GM19455 (cell line): ENCODE measurements at regions not wholly inside any gene's neighbourhood (a gene's known extent, or its start where the extent isn't known, plus 50 kb on each side); places are given as distances from the start of the nearest gene placed in this dataset.

ENCODE experiments used
- ATAC-seq: cut with Tn5 transposase; IDR thresholded peaks from one replicate; pipeline ENCODE4 v1.9.1; 2021; ENCODE audit not compliant: unreplicated experiment

DNA sequence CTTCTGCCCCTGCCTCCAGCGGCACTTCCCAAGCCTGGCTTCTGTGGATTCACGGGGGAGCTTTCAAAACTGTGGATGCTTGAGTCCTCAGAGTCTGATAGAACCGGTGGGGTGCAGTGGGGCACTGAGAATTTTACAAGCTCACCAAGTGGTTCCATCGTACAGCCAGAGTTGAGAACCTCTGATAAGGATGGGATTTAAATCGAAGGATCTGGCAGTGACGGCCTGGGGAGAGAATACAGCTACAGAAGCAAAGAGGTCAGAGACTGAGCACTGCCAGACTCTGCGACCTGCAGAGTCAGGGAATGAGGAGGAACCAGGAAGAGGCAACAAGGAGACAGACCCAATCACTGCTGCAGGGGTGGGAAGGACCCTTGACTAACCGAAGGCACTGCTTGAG is 124.6 kb upstream of the BOD1 start:
- ATAC-seq = no peak

DNA sequence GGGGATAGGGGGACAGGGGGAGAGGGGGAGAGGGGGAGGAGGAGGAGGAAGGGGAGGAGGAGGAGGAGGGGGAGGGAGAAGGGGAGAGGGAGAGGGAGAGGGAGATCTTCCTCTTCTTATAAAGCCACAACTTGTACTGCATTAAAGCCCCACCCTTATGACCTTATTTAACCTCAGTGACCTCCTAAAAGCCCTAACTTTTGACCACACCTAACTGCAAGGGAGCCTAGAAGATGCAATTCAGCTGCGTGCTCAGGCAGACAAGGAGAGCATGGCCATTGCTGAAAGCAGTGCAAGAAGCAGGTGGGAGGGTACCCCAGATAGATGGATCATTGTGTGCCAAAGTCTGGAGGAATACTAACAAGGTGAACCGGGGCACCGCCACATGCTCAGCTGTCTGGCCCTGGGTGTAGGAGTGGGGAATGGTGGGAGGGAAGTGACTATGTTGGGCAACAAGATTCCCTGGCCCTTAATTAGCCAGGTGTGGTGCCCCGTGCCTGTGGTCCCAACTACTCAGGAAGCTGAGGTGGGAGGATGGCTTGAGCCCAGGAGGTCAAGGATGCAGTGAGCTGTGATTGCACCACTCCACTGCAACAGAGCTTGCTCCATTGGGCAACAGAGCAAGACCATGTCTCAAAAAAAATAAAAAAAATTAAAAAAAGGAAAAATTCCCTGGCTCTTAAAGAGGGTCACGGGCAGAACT is 125.4 kb upstream of the BOD1 start:
- no peak for ATAC-seq

DNA sequence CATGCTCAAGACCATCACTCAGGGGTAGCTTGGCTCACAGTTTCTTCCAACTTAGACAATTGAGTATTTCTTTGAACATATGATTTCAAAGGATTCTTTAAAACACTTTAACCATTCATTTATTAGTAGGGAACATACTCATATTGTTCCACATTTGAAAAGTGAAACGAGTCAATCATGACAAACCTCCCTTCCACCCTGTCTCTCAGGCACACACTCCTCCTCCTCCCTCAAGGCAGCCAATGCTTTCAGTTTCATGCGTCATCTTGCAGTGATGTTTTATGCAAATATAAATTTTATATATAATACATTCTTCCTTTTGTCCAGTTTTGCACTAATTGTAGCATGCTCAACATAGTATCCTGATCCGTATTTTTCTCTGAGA is 126.0 kb upstream of the BOD1 start:
- ATAC-seq = peak; percentile 70

DNA sequence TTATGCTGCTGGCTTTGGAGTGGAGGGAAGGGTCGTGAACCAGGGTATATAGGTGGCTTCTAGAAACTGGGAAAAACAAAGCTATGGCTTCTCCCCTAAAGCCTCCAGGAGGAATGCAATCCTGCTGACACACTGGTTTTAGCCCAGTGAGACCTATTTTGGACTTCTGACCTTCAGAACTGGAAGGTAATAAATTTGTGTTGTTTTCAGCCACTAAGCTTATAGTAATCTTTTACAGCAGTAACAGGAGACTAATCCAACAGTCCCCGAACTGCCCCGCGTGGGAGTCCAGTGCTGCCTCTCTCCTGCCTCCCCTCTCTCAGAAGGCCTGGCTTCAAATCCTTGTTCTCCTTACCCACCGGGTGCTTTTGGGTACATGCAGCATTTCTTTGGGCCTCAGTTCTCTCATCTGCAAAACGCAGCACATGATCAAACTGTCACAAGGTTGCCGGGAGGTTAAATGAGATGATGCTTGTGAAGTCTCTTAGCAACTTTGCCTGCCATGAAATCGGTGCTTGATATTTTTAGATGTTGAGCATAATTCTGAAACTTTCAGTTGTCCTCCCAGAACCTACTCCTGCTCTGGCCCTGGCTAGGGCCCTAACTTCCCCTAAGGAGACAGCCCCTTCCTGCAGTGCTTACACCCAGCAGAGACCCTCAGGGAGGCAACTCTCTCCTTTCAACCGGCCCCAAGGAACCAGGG is 127.3 kb upstream of the BOD1 start:
- no peak for ATAC-seq

DNA sequence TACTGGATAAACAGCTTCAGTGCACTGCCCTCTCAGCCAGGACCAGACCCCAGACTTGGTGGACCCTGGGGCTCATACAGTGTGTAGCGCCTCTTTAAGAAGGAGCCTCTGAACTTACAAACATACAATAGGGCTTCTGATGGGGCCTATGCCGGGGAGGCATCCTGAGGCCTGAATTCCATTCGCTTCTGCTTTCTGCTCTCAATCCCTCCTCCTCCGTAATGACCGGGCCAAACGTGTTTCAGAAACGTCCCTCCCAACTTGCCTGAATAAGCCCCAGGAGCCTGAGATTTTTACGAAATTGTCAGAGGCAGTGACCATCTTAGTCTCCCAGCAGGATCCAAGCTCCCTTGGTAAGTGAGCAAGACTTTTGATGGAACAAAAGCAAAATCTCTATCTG is 128.1 kb upstream of the BOD1 start:
- ATAC-seq = no peak

DNA sequence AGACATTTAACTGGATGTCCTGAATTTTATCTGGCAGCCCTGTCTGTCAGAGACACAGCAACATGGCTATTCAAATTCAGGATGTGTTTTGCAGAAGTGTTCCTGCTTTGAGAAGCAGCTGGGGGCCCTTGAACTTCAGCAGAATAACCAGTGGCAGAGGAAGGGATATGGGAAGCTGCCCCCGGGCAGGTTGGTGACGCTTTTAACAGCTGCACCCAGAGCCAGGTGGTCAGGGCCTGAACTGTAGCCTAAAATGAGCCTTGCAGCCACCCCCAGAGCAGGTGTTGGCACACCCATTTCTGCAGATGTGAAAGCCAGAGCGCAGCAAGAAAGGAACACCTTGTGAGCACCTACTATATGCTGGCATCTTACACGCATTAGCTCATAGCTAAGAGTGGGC is 128.7 kb upstream of the BOD1 start:
- ATAC-seq = peak; percentile 57

DNA sequence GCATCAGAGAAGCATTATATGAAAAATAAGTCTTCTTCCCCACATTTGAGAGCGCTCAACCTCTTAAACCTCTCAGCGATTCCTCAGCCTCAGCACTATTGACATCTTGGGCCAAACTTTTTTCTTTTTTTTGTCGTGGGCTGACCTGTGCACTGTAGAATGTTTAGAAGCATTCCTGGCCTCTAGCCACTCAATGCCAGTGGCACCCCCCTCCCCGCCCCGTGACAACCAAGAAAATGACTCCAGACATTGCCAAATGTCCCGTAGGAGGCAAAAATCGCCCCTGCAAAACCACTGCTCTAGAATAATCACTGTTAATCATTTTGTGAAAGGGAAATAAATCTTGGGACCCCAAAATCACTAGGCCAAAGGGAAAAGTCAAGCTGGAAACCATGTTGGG is 129.1 kb upstream of the BOD1 start:
- no peak for ATAC-seq

DNA sequence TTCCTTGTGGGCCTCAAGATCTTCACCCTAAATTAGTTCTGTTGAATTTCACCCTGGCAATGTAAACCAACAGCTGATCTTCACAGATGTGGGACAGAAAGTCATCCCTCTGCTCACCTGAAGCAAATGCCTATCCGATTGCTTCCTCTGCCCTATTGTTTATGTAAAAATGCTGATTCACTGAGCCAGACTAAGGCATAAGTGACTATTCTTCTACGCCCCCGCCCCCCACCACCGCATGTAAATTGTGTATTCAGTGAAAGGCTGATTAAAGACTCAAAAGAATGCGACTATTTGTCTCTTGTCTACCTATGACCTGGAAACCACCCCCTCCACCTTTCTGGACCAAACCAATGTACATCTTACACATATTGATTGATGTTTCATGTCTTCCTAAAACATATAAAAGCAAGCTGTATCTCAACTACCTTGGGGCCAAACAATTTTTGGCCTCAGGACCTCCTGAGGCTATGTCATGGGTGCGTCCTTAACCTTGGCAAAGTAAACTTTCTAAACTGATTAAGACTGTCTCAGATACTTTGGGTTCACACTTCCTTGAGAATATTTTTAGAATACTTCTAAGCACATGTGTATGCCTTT is 129.7 kb upstream of the BOD1 start:
- ATAC-seq = no peak

DNA sequence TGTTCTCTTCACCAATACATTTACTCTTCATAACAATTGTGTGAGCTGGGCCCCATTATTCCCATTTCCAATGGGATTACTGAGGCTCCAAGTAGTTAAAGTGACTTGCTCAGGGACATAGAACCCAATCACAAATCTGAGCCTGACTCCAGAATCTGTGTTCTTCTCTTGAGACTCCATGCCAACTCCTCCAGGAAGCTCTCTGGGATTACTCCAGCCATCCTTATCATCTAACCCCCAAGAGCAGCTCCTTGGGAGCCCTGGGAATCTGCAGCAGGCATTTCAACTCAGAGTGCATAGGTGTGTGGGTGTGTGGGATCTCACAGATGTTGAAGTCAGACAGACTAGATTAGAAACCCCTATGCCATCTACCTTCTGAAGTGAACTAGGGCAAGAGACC is 131.4 kb upstream of the BOD1 start:
- no peak for ATAC-seq

DNA sequence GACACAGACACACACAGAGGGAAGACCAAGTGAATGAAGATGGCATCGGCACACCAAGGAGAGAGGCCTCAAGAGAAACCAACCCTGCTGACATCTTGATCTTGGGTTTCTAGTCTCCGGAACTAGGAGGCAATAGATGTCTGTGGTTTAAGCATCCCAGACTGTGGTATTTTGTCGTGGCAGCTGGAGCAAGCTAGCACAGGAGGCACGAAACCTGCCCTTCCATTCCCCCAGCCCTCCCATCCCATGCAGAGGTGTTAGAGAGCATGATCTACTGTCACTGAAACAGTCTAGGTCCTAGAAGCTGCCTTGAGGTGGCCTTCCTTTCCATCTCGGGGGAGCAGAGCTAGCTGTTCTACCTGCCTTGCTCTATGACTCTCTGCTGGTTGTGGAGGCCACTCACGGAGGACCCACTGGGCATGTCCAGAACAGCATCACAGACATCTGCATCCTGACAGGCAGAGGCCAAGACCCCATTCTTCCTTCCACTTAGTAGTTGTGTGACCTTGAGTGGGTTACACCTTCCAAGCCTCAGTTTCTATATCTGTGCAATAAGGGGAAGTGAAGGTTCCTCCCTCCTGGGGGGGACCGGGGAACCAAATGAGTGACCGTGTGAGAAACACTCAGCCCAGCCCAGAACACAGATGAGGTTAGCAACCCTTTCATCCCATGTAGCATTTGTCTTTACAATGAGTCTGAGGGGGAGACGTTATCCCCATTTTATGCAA is 134.3 kb upstream of the BOD1 start:
- ATAC-seq = no peak

DNA sequence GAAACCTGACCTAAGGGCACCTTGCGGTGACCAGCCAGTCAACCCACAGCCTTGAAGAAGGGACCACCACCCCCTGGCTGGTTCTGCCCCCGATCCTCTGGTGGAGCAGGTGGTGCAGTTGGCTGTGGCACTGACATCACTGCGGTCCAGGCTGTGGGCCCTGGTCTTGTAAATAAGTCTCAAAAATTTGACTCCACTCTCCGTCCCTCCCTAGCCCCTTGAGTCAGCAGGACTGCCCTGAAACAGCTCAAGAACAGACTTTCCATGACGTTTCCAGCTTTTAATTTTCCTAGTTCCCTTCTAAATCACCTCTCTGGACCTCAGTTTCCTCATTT is 134.8 kb upstream of the BOD1 start:
- ATAC-seq = no peak

DNA sequence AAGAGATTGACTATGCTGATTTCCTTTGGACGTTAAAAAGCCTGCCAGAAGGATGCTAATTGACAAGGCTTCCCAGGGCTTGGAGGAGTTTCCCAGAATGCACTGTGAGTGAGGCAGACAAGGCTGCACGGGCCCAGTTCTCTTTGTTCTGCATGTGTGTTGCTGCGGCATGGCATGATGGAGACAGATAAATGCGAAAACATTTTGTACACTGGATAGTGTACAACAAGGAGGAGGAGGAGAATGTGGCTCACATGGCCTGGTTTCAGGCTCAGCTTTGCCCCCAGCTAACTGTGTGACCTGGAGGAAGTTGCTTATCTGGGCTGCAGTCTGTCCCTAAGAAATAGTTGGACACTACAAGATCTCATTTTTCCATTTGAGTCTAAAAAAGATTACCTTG is 135.5 kb upstream of the CPEB4 start:
- no peak for ATAC-seq

DNA sequence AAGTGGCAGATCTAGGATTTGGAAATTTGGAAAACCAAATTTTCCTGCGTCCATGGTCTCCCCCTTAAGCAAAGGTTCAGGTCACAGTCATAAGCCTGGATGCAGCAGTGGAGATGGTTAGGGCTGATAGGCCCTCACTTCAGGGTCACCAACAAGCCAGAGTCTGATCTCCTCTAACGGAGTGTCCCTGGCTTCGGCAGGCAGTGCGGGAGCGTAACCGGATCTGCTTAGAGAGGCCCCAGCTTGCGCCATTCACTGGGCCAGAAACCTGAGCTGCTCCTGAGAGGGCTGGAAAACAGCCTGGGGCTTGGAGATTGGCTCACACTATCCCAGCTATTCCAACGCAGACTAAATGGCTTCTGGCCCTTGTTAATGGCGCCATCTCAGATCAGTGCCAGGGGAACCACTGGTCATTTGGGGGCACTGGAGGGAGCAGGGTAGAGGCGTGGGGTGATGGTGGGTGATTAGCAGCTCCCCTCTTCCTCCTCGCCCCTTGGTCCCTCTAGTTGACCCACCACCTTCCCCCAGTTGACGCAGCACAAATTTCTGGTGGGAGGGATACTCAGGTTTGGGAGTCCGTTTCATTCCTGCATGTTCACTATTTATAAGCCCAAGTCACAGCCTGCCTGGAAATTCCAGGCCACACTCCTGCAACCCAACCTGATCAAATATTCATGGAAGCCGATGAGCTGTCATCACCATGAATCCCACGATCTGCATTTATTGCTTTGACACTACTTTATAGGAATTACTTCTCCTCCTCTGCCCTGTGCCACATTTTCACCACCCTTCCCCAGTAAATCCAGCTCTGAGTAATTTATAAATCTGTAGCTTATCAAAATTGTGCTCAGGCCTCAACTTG is 134.6 kb upstream of the CPEB4 start:
- ATAC-seq = no peak

DNA sequence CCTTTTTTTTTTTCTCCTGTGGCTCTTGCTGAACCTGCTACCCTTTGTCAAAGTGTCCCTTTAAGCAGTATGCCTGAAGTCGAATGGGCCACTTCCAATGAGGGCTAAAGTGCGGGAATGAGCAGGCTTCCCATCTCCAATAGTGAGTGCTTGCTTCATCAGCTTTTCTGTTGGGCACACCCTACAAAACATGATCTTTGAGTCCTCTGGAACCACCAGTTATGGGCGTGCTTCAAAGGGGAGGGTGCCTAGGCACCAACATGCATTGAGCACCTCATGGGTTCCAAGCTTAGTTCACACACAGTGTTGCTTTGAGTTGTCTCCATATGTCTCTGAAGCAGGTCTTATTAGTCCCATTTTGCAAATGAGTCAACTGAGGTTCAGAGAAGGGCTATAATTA is 132.8 kb upstream of the CPEB4 start:
- ATAC-seq = no peak

DNA sequence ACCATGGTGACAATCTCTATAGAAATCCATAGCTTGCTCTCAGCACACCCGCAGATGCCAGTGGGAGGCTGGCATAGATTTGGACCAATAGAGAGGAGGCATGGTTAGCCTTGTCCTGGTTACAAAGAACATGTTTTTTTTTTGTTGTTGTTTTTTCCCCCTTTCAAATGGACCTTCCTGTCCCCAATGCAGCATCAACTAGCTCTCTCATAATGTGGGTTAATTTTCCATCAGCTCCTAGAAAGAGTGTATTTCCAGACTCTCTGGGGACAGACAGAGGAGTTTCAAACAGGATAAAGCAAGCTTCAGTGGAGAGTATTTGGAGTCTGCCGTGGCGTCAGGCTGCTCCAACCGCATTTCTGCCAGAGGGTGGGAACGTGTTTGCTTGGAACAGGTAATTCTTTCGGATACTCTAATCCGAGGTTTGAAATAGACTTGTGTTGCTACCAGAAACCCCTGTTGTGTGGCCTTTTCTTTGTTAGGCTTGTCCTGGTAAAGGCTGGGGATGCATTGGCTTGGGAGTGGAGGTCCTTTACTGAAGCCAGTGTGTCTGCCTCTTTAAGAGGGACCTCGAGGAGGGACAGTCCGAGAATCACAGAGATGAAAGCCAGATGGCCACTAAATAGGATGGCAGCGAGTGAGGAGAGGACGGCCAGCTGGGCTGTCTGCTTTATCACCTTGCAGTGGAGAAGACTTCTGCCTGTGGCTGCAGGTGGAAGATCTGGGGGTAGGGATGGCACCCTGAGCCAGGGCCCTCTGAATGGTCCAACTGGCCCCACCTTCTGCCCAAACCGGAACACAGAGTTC is 130.5 kb upstream of the CPEB4 start:
- ATAC-seq = no peak

DNA sequence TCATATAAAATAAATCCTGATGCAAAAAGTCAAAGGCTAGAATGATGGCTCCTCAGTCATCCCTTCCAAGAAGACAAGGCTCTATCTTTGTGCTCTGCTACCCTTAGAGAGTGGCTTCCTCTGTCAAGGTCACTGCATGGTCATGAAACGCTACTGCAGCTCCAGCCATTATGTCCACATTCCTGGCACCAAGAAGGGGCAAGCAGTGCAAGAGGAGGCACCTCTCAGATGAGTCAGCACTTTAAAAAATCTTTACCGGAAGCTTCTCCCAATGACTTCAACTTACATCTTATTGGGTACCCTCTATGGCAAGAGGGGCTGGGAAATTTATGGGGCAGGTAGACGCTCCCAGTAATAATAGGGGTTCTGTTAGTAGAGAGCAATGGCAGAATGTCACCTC is 129.5 kb upstream of the CPEB4 start:
- no peak for ATAC-seq

DNA sequence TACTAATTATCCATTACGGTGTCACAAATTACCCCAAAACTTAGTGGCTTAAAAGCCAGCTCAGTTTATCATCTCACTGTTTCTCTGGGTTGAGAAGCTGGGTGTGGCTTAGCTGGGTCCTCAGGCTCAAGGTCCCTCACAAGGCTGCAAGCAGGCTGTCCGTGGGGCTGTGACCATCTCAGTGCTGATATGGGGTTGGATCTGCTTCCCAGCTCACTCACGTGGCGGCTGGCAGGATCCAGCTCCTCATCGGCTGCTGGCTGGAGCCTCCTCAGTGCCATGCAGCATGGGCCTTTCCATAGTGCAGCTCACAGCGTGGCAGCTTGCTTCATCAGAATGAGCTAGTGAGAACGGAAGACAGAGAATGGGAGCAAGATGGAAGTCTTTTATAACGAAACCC is 128.5 kb upstream of the CPEB4 start:
- no peak for ATAC-seq

DNA sequence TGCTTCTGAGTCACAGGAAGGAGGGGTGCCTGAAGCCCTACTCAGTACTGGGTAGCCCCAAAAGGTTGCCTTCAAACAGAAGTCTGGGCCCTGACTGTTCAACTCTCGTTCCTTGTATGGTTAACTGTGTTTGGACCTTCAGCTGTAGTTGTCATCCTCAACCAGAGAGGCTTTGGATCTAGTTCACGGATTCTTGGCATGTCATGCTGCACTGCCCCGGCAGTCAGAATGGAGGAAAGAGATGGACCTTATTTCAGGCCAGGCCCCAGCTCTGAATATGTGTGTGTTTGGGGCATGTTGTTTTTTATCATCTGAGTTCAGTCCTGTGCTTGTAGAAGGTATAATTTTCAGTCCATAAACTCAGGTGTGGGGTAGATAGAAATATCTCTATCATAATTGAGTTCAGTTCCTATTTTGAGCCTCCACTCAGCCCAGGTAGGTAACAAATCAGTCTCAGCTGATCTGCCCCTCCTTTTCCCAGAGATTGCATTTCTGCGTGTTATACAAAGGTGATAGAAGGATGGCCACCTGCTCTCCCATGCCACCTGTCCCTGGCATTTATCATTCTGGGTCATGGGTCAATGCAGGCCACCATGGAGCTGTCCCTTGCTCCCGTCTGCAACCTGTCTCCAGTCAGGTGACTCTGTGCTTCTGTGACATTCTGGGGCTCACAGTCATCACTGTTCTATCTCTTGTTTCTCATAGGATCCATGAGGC is 127.5 kb upstream of the CPEB4 start:
- ATAC-seq = no peak

DNA sequence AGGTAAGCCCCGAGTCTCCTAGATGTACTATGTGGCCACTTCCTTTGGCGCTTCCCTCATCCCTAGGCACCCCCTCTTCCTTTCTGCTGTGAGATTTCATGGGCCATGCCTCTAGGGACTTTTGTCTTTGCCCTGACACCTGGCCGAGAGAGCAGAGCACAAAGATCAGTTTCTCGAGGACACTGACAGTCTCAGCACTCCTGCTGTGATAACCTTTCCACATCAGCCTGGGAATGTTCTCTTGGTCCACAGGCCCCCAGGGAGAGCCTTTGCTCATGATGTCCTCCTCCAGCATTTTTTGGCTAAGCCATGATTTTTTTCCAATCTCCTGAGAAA is 127.0 kb upstream of the CPEB4 start:
- ATAC-seq = no peak

DNA sequence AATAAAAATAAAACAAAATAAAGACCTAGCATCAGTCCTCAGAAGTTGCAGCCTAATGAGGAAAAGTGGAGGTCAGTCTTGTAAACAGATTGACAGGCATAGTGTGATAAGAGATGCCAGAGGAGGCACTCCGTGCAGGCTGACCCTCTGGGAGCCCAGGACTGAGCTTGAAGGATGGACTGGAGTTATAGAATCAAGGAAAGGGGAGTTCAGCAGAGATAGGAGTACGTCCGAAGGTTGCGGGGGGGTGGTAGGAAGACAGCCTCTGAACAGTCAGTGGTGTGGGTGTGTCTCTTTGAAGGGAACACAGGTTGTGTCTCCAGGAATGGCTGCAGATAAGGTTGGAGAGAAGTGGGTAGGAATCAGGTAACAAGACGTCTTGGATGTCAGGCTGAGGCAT is 126.1 kb upstream of the CPEB4 start:
- ATAC-seq = no peak
